ENCODE measurements at regions not wholly inside any gene's neighbourhood (a gene's known extent, or its start where the extent isn't known, plus 50 kb on each side); places are given as distances from the start of the nearest gene placed in this dataset.

DNA sequence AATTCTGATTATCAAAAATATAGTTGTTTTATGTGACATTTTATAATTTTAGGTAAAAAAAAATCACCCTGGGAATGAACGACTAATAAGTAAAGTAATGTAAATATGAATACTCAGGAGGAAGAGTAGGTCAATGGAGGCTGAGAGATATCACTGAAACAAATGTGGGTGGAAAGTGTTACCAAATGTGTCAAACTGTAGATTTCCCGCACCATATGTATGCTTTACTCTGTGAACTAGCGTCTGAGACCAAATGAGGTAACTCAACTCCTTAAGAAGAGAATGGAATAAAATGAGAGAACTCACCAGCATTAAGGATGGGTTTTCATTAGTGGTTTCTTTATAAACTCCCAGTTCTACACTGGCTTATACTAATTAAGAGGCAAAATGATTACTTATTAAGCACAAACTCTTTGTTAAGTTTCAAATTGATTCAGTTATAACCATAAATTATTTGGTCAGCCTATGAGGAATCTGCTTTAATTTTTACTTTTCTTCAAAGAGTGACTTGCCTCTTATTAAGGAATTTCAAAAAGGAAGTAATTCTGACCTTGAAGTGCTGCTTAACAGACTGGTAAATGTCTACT, 784.7 kb upstream of the GJE1 start:
- TF ChIP-seq EZH2 (IDR thresholded peaks at IDR 0.05; ENCODE audit: borderline replicate concordance): no peak
- TF ChIP-seq, protein P1, sequence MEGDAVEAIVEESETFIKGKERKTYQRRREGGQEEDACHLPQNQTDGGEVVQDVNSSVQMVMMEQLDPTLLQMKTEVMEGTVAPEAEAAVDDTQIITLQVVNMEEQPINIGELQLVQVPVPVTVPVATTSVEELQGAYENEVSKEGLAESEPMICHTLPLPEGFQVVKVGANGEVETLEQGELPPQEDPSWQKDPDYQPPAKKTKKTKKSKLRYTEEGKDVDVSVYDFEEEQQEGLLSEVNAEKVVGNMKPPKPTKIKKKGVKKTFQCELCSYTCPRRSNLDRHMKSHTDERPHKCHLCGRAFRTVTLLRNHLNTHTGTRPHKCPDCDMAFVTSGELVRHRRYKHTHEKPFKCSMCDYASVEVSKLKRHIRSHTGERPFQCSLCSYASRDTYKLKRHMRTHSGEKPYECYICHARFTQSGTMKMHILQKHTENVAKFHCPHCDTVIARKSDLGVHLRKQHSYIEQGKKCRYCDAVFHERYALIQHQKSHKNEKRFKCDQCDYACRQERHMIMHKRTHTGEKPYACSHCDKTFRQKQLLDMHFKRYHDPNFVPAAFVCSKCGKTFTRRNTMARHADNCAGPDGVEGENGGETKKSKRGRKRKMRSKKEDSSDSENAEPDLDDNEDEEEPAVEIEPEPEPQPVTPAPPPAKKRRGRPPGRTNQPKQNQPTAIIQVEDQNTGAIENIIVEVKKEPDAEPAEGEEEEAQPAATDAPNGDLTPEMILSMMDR (IDR thresholded peaks at IDR 0.05; ENCODE audit: poor library complexity): no peak
- TF ChIP-seq EZH2phosphoT487 (IDR thresholded peaks at IDR 0.05; ENCODE audit: low read depth, severe bottlenecking, unreplicated experiment): no peak
- no peaks in the 10 kb centered on the region for H4K20me1 ChIP-seq (ENCODE audit: insufficient read depth, poor library complexity, severe bottlenecking)
- H3K9me2 ChIP-seq (replicated peaks; ENCODE audit: insufficient read depth): no peaks in the 10 kb centered on the region
- 94% methylated on average over 3 of the region's 3 CpGs for WGBS (ENCODE audit: low lambda C conversion rate, missing lambda C conversion rate)
- no peaks in the 10 kb centered on the region for H3K36me3 ChIP-seq (replicated peaks; ENCODE audit: insufficient read depth, low read depth)
- no peak overlapping the region for H3K27ac ChIP-seq
- H3K4me1 ChIP-seq (ENCODE audit: insufficient read depth): no peaks in the 10 kb centered on the region
- DNase-seq (ENCODE audit: low spot score): no peak
- H3K4me2 ChIP-seq: no peak overlapping the region
- no peaks in the 10 kb centered on the region for H3K79me2 ChIP-seq
- no peak overlapping the region for H2AFZ ChIP-seq
- no peak overlapping the region for H3K4me3 ChIP-seq
- no peaks in the 10 kb centered on the region for H3K27me3 ChIP-seq
- H3K9me3 ChIP-seq (ENCODE audit: low read depth): no peaks in the 10 kb centered on the region

- Histone ChIP-seq H3K4me1 (ENCODE audit: insufficient read depth) (no peaks in the 10 kb centered on the region), H3K27me3 (no peaks in the 10 kb centered on the region), H3K9me2 (replicated peaks; ENCODE audit: insufficient read depth) (no peaks in the 10 kb centered on the region), H3K27ac (no peak overlapping the region), H3K9me3 (ENCODE audit: low read depth) (no peaks in the 10 kb centered on the region), H3K79me2 (no peaks in the 10 kb centered on the region), H3K4me3 (no peak overlapping the region), H3K4me2 (no peak overlapping the region), H3K36me3 (replicated peaks; ENCODE audit: insufficient read depth, low read depth) (no peaks in the 10 kb centered on the region), H4K20me1 (ENCODE audit: insufficient read depth, poor library complexity, severe bottlenecking) (no peaks in the 10 kb centered on the region), H2AFZ (no peak overlapping the region)
- 71% methylated on average over 1 of the region's 1 CpG for WGBS (ENCODE audit: low lambda C conversion rate, missing lambda C conversion rate)
- no peak for DNase-seq (ENCODE audit: low spot score)
- TF ChIP-seq EZH2 (IDR thresholded peaks at IDR 0.05; ENCODE audit: borderline replicate concordance): no peak
- TF ChIP-seq EZH2phosphoT487 (IDR thresholded peaks at IDR 0.05; ENCODE audit: low read depth, severe bottlenecking, unreplicated experiment): no peak
- TF ChIP-seq, protein P1 (IDR thresholded peaks at IDR 0.05; ENCODE audit: poor library complexity): no peak
Measured at GRCh38 chr6:141347086-141347485, 785.6 kb upstream of the GJE1 start.

GRCh38 chr6:141346535-141346934, 786.2 kb upstream of the GJE1 start:
- Histone ChIP-seq H3K9me2 (replicated peaks; ENCODE audit: insufficient read depth) (no peaks in the 10 kb centered on the region), H3K4me2 (no peak overlapping the region)

More at GRCh38 chr6:141346535-141346934, 786.2 kb upstream of the GJE1 start:
- Histone ChIP-seq H3K9me3 (ENCODE audit: low read depth) (no peaks in the 10 kb centered on the region), H2AFZ (no peak overlapping the region), H3K4me1 (ENCODE audit: insufficient read depth) (no peaks in the 10 kb centered on the region), H3K79me2 (no peaks in the 10 kb centered on the region), H3K27ac (no peak overlapping the region), H3K27me3 (no peaks in the 10 kb centered on the region), H4K20me1 (ENCODE audit: insufficient read depth, poor library complexity, severe bottlenecking) (no peaks in the 10 kb centered on the region), H3K36me3 (replicated peaks; ENCODE audit: insufficient read depth, low read depth) (no peaks in the 10 kb centered on the region), H3K4me3 (no peak overlapping the region)
- WGBS (ENCODE audit: low lambda C conversion rate, missing lambda C conversion rate): 76% methylated on average over 1 of the region's 1 CpG
- TF ChIP-seq EZH2 (IDR thresholded peaks at IDR 0.05; ENCODE audit: borderline replicate concordance) (no peak), EZH2phosphoT487 (IDR thresholded peaks at IDR 0.05; ENCODE audit: low read depth, severe bottlenecking, unreplicated experiment) (no peak)
- TF ChIP-seq, protein P1 (IDR thresholded peaks at IDR 0.05; ENCODE audit: poor library complexity): no peak
- no peak for DNase-seq (ENCODE audit: low spot score)

All from hepatocyte (in vitro differentiated cells).